ENCODE measurements at regions not wholly inside any gene's neighbourhood (a gene's known extent, or its start where the extent isn't known, plus 50 kb on each side); places are given as distances from the start of the nearest gene placed in this dataset.

DNA sequence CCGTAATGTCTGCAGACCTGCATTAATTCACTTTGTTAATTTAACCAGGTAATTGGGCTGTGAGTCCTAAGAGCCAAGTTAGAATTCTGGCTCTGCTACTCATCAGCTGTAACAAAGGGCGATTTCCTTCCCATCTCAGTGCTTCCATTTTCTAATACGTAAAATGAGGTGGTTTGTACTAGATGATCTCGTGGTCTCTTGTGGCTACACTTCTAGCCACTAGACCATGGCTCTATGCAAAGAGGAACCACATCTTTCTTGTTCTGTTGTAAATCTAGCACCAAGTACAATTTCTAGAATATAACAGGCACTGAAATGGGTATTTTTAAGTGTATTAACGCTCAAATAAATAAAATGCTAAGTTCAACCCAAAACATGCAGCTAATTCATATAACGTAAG lies 174.4 kb upstream of the THBS1 start:
- 74% methylated on average over 6 of the region's 6 CpGs; no CpG with 5 or more reads in 1 of the 2 experiments for WGBS, 2 experiments (ENCODE audit: extremely low coverage in 1 of 2, insufficient coverage in 1 of 2, insufficient read length in 1 of 2, insufficient replicate concordance in 2 of 2, low coverage in 1 of 2, low lambda C conversion rate in 2 of 2, missing lambda C conversion rate in 1 of 2)
- Histone ChIP-seq H3K23me2 (ENCODE audit: low read depth, low read length) (peaks cover 4% of the 10 kb centered on the region; the same call in 1 of the 2 replicates), H3K56ac (replicated peaks; ENCODE audit: insufficient read length, low read depth, low read length) (no peak overlapping the region), H3K9ac (replicated peaks in 1 of 4; ENCODE audit: extremely low read depth in 1 of 4, low read depth in 3 of 4, low read length in 3 of 4) (no peak overlapping the region), H3K4me2 (ENCODE audit: insufficient read depth in 1 of 2, low read depth in 2 of 2, low read length in 2 of 2) (no peak overlapping the region), H4K8ac (ENCODE audit: extremely low read depth, insufficient read depth, low read length) (no peak overlapping the region), H3K18ac (ENCODE audit: extremely low read depth, low read length) (no peak overlapping the region), H2AFZ (ENCODE audit: low read length) (no peak overlapping the region), H3K79me1 (ENCODE audit: low read depth, low read length) (no peaks in the 10 kb centered on the region), H3K36me3 (ENCODE audit: control insufficient read depth in 2 of 4, insufficient read depth in 4 of 4, low read length in 3 of 4) (no peaks in the 10 kb centered on the region), H2BK12ac (ENCODE audit: low read depth, low read length) (no peak overlapping the region), H4K20me1 (replicated peaks in 1 of 2; ENCODE audit: control insufficient read depth in 1 of 2, insufficient read depth in 2 of 2, low read length in 2 of 2) (no peaks in the 10 kb centered on the region), H3K4ac (replicated peaks; ENCODE audit: insufficient read length, low read depth, low read length) (no peak overlapping the region), H2BK5ac (ENCODE audit: low read depth, low read length) (no peak overlapping the region), H3K27me3 (replicated peaks in 1 of 4; ENCODE audit: control insufficient read depth in 3 of 4, extremely low read depth in 1 of 4, insufficient read depth in 3 of 4, low read length in 3 of 4) (no peaks in the 10 kb centered on the region), H3K14ac (ENCODE audit: insufficient read length) (no peak overlapping the region), H2AK5ac (ENCODE audit: low read depth, low read length) (no peak overlapping the region), H3K9me3 (ENCODE audit: insufficient read depth in 2 of 2, low read depth in 1 of 2, low read length in 1 of 2) (no peaks in the 10 kb centered on the region), H2BK15ac (ENCODE audit: low read length) (no peak overlapping the region), H4K5ac (ENCODE audit: insufficient read length, low read depth, low read length) (no peak overlapping the region), H3K23ac (ENCODE audit: insufficient read length) (no peak overlapping the region), H4K91ac (replicated peaks; ENCODE audit: insufficient read length, low read length) (no peak overlapping the region), H3K79me2 (ENCODE audit: control insufficient read depth in 1 of 2, insufficient read depth in 2 of 2, low read length in 2 of 2) (no peaks in the 10 kb centered on the region), H3K4me1 (replicated peaks in 1 of 4; ENCODE audit: control insufficient read depth in 3 of 4, insufficient read depth in 4 of 4, low read length in 3 of 4) (no peaks in the 10 kb centered on the region), H3K27ac (ENCODE audit: low read depth, low read length) (no peak overlapping the region), H3K4me3 (ENCODE audit: extremely low read depth in 1 of 4, insufficient read depth in 2 of 4, low read depth in 3 of 4, low read length in 4 of 4) (no peak overlapping the region), H2BK20ac (ENCODE audit: low read length) (no peak overlapping the region), H2BK120ac (replicated peaks; ENCODE audit: low read depth, low read length) (no peak overlapping the region)
- no peak for FAIRE-seq
- CTCF ChIA-PET (ENCODE audit: partially characterized antibody): no interaction called here
- no peak for DNase-seq (ENCODE audit: low read depth in 1 of 2, low spot score in 2 of 2)
- POLR2A ChIA-PET (ENCODE audit: partially characterized antibody): no interaction called here
- TF ChIP-seq JUND (IDR thresholded peaks at IDR 0.05; ENCODE audit: low read length): no peak
- no peak for TF ChIP-seq SIN3A (conservative IDR thresholded peaks at IDR 0.05 in 1 of 2, IDR thresholded peaks at IDR 0.05 in 1 of 2; ENCODE audit: low read depth in 1 of 2, low read length in 2 of 2)
- no peak for TF ChIP-seq KDM5A (IDR thresholded peaks at IDR 0.05; ENCODE audit: low read length)
- TF ChIP-seq PHF8 (conservative IDR thresholded peaks at IDR 0.05; ENCODE audit: low read depth, low read length): no peak
- TF ChIP-seq ASH2L (IDR thresholded peaks at IDR 0.05; ENCODE audit: low read length): no peak
- TF ChIP-seq GTF2F1 (IDR thresholded peaks at IDR 0.05; ENCODE audit: borderline replicate concordance, low read depth, low read length): no peak
- TF ChIP-seq BCL11A (IDR thresholded peaks at IDR 0.05; ENCODE audit: low read depth in 2 of 2, low read length in 2 of 2): no peak
- TF ChIP-seq, protein P1, sequence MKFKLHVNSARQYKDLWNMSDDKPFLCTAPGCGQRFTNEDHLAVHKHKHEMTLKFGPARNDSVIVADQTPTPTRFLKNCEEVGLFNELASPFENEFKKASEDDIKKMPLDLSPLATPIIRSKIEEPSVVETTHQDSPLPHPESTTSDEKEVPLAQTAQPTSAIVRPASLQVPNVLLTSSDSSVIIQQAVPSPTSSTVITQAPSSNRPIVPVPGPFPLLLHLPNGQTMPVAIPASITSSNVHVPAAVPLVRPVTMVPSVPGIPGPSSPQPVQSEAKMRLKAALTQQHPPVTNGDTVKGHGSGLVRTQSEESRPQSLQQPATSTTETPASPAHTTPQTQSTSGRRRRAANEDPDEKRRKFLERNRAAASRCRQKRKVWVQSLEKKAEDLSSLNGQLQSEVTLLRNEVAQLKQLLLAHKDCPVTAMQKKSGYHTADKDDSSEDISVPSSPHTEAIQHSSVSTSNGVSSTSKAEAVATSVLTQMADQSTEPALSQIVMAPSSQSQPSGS (IDR thresholded peaks at IDR 0.05; ENCODE audit: low read length): no peak
